ENCODE measurements at regions not wholly inside any gene's neighbourhood (a gene's known extent, or its start where the extent isn't known, plus 50 kb on each side); places are given as distances from the start of the nearest gene placed in this dataset.
"Not testable (repeated sequence)": the region's sequence is repeated elsewhere in the genome, so short reads cannot be mapped to it uniquely, and the experiment has no call there.

DNA sequence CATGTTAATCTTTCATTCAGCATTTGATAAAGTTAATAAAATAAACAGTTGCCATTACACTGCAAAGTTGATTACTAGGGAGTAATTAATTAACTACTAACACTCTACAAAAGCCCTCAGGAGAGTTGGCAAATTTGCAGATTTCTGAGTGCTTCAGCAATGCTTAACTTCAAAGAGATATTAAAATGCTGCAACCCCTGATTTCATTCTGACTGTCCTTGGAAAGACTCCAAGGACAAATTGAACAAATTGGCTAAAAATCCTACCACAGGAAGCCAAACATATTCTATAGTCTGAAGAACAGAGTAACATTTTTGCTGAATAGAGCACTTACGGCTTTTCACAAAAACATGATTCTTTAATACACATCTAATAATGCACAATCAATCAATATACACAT is 1543.0 kb downstream of the SLITRK5 start:
- DNase-seq (ENCODE audit: low spot score), result no peak

DNA sequence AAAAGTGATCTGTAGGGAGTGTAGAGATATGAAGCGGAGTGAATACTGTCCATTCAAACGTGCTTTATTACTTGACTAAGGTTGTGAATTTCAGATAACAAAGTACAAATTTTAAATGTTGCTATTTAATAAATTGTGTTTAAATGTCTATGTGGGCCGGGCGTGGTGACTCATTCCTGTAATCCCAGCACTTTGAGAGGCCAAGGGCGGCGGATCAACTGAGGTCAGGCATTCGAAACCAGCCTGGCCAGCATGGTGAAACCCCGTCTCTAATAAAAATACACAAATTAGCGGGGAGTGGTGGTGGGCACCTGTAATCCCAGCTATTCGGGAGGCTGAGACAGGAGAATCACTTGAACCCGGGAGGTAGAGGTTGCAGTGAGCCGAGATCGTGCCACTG is 1544.1 kb downstream of the SLITRK5 start:
- not testable (repeated sequence) for DNase-seq (ENCODE audit: low spot score)

DNA sequence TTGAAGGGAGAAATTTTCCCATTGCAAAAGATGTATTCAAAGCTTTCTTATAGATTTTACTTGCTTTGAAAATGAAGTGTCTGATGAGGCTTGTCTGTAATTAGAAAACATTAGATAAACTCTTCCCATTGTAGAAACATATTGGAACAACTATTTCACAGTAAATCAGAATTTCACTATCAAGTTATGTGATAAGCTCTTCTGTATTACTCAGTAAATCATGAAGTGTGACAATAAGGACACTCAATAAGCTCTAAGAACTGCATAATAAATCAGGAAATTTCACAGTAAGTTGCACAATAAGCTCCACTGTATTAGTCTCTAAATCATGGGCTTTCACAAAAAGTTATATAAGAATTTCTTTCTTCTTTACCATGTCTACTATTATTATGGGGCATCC is 1546.6 kb downstream of the SLITRK5 start:
- DNase-seq (ENCODE audit: low spot score), result no peak

DNA sequence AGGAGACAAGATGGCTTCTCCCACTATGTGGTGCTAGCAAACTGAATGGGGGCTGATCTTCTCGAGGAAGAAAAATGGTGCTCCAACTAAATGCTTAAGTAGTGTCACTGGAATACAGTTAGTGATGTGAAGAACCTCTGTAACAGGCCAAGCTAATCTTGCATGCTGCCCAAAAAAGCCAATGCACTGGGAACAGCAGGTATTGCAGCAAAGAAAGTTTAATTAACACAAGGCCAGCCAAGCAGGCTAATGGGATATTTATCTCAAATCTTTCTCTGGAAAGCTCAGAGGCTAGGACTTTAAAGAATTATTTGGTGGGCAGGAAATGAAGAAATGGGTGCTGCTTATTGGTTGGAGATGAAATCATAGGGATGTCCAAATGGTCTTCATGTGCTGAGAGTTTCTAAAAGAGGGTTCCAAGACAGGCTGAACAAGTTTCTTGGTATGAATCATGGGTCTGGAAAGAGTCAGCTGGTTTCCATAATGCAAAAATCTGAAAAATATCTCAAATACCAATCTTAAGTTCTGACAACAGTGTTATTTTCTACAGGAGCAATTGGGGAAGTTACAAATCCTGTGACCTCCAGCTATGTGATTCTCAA is 1550.5 kb downstream of the SLITRK5 start:
- no peak for DNase-seq (ENCODE audit: low spot score)

DNA sequence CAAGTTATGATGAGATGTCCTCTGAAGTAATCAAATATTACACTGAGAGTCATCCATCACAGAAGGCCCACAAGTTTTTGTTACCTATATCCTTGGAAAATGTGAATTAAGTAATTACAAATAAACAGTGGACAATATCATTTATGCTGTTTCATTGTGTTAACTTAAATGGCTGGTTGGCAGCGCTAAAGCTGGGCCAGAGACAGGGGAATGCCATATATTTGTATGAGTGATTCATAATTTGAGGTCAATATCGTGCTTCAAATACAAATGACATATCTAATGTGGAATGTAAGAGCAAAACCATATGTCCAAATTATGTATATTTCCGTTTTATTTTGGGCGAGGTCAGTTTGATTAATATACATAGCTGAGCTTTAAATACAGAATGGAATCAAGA is 1556.2 kb downstream of the SLITRK5 start:
- no peak for DNase-seq (ENCODE audit: low spot score)

DNA sequence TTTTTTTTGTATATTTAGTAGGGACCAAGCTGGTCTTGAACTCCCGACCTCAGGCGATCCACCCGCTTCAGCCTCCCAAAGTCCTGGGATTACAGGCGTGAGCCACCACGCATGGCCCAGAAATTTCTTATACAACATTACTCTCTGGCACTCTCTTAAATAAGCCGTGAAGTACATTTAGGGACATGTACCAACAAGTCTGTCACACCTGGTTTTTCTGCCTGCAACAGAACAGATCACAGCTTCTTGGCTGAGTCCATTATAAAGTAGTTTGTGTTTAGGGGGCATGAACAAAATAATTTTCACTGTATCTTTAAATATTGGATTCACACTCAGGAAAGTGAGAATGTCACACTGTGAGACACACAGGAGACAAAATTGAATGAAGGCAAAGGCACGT is 1567.3 kb downstream of the SLITRK5 start:
- DNase-seq (ENCODE audit: low spot score), result no peak

DNA sequence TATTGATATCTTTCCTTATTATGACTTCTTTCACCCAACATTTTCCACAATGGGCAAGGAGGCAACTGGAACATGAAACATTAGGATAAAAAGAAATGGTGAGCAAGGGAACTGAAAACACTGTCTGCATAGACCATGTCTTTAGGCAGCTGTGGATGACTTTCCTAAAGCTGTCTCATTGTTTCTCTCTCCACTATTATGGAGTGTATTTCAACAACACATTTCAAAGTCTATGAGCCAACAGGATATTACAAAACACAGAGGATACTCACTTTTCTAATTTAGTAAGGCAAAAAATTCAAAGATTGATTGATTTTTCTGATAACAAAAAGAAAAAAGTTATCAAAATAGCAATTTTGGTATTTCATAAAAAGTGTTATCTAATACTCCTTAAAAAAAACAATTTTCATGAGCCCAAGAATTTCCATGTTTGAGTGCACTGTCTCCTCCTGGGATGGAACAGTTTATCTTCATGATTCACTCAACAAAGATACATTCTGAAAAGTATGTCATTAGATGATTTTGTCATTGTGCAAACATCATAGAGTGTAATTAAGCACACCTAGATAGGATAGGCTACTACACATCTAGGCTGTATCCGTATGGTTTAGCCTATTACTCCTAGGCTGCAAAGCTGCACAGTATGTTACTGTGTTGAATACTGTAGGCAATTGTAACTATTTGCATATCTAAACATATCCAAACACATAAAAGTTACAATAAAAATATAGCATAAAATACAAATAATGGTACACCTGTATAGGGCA is 1568.4 kb downstream of the SLITRK5 start:
- no peak for DNase-seq (ENCODE audit: low spot score)

DNA sequence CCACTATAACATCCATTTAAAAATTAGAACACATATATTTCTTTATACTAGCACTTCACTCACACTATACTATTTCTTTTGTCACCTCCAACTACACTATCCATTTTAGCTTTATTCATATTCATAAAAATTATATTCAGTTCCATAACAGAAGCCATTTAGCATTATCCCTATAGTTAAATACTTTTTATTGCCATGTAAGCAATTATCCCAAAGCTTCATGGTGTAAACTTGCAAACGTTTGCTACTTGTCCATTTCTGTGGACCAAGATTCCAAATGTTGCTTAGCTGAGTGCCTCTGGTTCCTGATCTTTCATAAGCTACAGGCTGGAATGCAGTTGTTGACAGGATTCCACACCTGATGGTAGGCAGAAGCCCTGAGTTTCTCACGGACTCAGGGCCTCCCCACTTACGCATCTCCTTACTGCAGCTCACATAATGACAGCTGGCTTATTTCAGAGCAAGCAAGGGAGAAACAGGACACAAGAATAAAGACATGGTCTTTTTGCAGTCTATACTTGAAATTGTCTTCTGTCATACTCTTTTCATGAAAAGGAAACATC is 1584.8 kb downstream of the SLITRK5 start:
- DNase-seq (ENCODE audit: low spot score), result no peak

DNA sequence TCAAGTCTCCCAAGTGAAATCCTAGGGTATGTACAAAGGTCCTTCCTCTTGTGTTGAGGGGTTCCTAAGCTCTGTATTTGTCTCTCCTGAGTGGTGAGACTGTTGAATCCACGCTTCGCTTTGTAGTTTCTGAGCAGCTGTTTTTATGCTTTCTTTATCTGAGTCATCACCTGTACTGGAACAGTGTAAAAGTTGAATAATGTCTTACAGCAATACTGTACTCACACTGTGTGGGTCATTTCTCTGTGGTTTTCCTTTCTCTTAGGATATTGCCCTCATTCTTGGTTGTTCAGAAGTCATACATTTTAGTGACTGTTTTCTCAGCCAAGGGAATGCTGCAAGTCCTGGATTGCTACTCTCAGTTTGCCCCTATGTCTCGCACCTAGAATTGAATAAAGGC is 1596.6 kb downstream of the SLITRK5 start:
- no peak for DNase-seq (ENCODE audit: low spot score)

DNA sequence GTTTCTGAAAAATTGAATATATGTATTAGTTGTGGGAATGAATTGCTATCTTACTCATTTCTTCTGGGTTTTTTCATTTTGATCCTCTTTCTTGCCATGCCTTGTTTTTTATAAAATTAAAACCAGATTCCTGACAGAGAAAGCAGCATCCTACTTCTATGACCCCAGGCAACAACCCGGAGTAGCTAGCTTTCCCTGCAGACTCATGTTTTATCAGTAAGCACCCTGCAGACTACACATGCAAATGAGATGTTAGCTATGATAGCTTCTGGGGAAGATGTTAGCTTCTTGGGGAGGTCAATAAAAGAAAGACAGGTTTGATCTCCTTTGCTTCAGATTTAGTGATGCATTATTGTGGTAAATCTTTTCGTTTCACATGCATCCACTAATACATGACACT is 1598.6 kb downstream of the SLITRK5 start:
- DNase-seq (ENCODE audit: low spot score), result no peak

DNA sequence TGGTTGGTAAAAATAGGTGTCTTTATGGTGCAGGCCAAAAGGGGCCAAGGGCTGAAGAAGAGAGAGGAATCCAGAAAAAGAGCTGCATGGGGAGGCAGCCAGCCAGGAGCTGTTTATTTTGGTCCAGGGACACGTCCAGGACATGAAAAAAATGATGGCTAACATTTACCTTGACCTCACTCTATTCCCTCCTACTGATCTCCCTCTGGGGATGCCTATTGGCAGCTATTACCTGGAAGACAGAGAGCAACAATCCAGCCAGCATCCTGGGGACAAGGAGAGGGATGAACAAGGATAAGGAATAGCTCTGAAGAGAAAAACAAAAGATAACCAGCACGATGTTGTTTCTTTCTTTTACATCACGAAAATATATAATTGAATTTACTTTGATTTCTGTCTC is 1599.6 kb downstream of the SLITRK5 start:
- no peak for DNase-seq (ENCODE audit: low spot score)

DNA sequence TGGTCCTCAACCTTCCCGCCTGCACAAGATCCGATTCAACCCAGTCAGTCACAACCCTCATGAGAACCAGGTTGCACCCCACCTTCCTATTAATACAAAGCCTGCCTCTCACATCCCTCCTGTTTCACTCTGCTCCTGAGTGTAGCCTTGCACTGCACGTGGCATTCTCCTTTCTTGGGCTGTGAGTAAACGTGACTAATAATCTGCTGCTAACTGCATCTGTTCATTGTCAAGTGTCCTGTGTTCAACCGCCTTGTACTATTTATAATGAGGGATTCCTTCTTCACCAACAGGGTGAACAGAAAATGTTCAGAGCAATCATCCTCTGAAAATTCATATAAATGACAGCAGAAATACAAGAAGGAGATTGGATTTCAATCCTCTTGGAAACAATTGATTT is 1608.2 kb downstream of the SLITRK5 start:
- no peak for DNase-seq (ENCODE audit: low spot score)

DNA sequence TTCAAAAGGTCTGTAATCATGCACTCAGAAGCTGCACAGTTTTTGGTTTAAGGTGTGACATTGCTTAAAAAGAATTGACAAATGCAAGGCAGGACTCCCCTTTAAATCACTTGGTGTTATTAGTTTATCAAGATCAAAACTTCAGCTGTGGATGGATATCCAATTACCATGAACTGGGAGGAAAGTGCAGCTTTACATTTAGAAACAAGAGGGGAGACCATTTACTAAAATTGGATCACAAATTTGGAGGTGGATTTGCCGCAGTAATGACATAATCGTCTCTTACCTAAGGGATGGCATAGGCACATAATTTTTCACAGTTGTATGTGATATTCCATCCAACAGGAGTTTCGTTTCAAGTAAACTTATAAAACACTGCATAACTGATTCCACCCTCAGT is 1610.2 kb downstream of the SLITRK5 start:
- no peak for DNase-seq (ENCODE audit: low spot score)

DNA sequence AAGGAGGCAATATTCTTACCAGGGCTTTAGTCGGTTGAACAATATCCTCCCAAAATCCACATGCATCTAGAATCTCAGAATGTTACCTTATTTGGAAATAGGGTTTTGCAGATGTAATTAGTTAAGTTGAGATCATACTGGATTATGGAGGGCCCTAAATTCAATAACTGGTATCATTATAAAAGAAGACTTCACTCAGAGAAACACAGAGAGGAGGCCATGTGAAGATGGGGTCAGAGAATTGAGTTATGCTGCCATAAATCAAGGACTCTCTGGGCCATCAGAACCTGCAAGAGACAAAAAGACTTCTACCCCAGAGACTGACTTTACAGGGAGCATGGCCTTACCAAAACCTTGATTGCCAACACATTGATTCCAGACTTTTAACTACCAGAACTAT is 1611.1 kb downstream of the SLITRK5 start:
- DNase-seq (ENCODE audit: low spot score), result no peak

DNA sequence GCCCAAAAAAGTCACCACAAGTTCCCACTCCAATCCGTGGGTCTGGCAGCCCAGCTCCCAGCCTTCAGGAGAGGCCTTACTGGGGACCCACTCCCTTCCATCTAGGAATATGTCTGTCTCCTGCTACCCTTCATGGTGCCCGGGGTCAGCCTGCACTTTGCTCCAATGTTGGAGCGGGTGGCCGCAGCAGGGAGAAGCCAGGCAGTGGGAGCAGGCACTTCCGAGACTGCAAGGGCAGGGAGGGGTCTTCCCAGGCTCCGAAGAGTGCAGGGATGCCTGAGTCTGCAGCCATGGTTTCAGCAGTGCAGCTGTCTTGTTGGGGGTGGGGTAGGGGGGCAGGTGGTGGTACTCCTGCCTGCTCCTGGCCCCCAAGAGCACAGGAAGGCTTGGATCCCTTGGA is 1616.2 kb downstream of the SLITRK5 start:
- no peak for DNase-seq (ENCODE audit: low spot score)

DNA sequence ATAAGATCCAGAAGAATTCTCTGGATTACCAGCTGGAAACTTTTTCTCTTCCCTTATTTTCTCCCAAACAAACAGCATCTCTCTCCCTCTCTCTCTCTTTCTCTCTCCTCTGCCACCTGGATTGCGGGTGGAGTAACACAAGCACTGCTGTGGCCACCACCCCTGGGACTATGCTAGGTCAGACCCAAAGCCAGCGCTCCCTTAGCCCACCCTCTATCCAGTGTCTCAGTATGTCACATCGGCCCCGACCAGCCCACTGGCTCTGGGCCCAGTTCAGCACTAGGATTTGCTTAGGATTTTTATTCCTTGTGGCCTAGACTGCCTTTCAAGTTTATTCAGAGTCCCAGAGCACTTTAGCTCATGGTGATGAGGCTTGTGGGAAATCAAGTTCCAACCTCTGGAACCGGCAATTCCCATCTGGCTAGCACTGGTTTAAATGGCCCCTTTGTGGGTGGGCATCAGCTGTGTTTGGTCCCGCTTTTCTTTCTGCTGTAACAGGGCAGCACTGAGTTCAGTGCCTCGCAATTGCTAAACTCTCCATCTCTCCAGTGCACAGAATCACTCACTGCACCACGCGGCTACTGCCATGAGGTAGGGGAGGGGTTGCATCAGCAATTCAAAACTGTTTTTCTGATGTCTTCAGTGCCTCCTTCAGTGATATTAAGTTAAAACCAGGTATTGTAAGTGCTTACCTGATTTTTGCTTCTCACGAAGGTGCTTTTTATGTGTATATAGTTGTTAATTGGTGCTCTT is 1623.1 kb downstream of the SLITRK5 start:
- no peak for DNase-seq (ENCODE audit: low spot score)

DNA sequence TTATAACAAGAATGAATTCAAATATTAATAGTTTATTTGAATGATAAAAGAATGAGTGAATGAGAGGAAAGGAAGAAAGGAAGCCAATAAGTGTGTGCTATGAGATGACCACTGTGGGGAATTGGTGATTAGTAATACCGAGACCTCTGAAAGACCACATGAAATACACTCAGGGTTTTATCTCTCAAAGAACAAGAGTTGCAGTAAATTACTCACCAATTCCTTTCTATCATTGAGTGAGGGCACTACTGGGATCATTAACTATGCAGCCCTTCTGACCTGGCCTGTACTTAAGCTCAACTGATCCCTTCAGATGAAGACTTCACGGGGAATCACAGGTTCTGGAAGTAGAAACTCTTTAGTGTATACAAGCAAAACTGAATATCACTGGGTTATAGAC is 1636.1 kb downstream of the SLITRK5 start:
- DNase-seq (ENCODE audit: low spot score), result no peak

DNA sequence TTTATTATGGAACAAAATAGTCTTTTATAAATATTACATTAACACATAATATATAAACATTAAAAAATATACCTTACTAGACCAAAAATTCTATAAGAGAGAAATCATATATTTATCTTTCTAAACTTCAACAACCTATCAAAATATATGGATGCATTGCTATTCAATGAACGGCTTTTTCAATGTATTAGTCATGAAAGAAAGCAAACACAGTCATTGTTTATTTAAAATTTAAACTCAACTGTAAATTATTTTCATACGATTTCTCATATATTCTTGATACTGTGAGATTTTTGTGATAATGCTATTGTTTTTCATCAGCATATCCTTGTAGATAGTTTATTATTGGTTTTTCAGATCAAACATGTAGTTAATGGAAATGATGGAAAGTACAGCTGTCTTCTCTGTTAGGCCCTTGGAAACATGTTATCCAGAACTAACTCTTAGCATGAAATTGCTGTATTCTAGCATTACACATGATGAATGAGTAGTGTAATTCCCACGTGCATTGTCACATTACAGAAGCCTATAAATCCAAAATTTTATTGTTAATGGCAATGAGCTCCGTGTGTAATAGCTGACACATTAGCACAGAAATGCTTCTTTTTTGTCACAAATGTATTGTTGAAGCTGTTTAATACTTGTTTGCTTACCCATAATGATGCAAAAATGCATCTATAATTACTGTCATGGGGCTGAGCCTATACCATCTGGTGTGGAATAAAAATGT is 1639.9 kb downstream of the SLITRK5 start:
- no peak for DNase-seq (ENCODE audit: low spot score)

DNA sequence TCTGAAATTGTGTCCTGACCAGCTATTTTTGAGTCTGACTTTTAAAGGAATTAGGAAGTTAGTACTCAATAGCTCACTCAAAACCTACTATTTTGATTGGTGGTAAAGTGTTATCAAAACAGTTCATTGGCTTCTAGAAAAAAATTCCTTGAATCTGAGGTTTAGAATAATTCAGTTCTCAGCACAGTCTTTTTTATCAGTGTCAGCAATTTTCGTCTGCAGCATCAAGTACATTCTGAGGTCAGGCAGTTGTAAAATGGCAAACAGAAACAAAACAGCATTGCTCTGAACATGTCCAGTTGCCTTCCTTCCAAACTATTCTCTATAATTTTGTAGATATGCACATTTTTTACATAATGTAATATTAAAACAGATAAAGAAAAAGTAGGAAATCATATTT is 1644.1 kb downstream of the SLITRK5 start:
- no peak for DNase-seq (ENCODE audit: low spot score)

DNA sequence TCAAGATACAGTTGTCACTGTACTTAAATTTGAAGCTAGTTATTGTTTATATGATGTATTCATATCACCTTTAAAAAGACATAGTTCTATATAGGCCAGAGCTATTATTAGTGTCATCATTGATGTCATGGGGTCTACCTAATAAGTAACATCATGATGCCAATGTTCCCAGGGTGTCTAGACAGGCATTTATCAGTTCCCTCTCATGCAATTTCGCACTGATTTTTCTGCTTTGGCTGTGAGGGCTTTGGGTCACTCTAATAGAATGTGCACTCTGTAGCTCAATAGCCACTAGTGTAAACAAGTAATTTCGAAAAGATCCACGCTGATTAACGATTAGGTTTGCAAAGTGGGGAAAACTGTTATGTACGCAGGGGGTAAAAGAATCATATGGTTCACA is 1651.3 kb downstream of the SLITRK5 start:
- DNase-seq (ENCODE audit: low spot score), result no peak

DNA sequence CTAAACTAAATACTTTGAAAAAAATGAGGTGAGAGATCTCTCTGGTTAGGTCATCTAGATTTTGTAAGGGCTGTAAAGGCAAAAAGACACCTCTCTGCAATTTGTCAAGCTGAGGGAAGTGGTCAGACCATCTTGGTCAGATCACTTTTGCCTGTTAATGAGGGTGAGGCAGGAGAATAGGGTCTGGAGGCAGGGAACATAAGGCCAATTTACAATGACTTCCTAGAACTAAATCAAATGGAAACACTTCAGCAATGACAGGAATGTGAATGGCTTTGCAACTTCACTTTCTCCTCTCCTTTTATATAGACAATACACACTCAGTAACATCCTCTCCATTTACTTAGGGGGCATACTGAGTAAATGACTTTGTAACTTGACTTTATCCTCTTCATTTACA is 1653.4 kb downstream of the SLITRK5 start:
- no peak for DNase-seq (ENCODE audit: low spot score)

DNA sequence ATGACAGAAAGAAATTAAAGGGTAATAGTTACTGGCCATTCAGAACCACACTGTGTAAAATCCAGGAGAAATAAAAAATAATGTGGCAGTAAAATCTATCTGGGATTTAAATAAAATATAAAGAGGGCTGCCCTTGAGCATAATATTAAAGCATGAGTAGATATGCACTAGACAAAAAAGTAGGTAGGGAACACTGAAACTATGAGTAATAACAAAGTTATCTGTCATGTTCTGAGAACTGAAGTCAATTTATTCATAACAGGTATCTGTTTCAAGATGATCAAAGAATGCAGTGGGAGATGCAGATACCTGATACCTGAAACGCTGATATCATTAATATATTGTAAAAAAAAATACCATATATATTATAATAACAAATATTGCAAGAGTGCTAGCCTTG is 1672.0 kb downstream of the SLITRK5 start:
- DNase-seq (ENCODE audit: low spot score), result no peak
